Neural progenitor cell (in vitro differentiated cells): ENCODE measurements at regions not wholly inside any gene's neighbourhood (a gene's known extent, or its start where the extent isn't known, plus 50 kb on each side); places are given as distances from the start of the nearest gene placed in this dataset.

Source experiments
- CTCF ChIP-seq: fragments of 200-600 bp; sonication (generic); IDR thresholded peaks from 2 replicates; pipeline ENCODE4 v1.5.1; 2017; ENCODE audit warnings: antibody characterized with exemption, mild to moderate bottlenecking
- EZH2 ChIP-seq: fragments of 200-600 bp; sonication (generic); IDR thresholded peaks from 2 replicates; pipeline ENCODE4 v1.6.1; 2017; ENCODE audit warnings: antibody characterized with exemption, mild to moderate bottlenecking, moderate library complexity
- EZH2phosphoT487 ChIP-seq: fragments of 200-600 bp; sonication (generic); IDR thresholded peaks from 2 replicates; pipeline ENCODE4 v1.6.1; 2017; ENCODE audit warnings: antibody characterized with exemption

- TF ChIP-seq CTCF (no peak), EZH2 (no peak), EZH2phosphoT487 (no peak)
Observed at GRCh38 chr1:96643519-96643918, 78.1 kb upstream of the PTBP2 start.
